Endothelial cell of umbilical vein (primary cell): ENCODE measurements at regions not wholly inside any gene's neighbourhood (a gene's known extent, or its start where the extent isn't known, plus 50 kb on each side); places are given as distances from the start of the nearest gene placed in this dataset.
A peak's percentile ranks its signal among the peaks of the same experiment; 100 is the strongest.

Source experiments
- BruUV-seq: library from RNA; stranded (reverse); fragments of 400-500 nt; replicated peaks from 2 replicates; lab custom pipeline; 2021; lab: Mats Ljungman, UMichigan
- CTCF ChIA-PET: fragments of 300-600, 350-600 bp; sonication (Branson Sonifier 250); formaldehyde crosslinking; loops from one replicate; lab custom pipeline; 2021; ENCODE audit warnings: antibody characterized with exemption, inconsistent platforms; lab: Charles Lee
- POLR2A ChIA-PET: fragments of 300-600, 350-600 bp; sonication (Branson Sonifier 250); formaldehyde crosslinking; loops from one replicate; lab custom pipeline; 2021; ENCODE audit warnings: antibody characterized with exemption, inconsistent platforms; lab: Charles Lee
- DNase-seq: peaks from one replicate; pipeline ENCODE4 v3.0.0-alpha.2; 2011; ENCODE audit warnings: low read depth, low spot score
- FAIRE-seq: peaks from 2 replicates; lab custom pipeline; 2011; peaks lifted over from hg19 to GRCh38; lab: Jason Lieb, UNC
- H2AFZ ChIP-seq: 2 replicates; pipeline ENCODE4 v1.6.0; 2012; ENCODE audit warnings: low read depth, low read length, control low read depth, inconsistent platforms
- H3K27ac ChIP-seq: 2 replicates; pipeline ENCODE4 v1.5.1; 2011; ENCODE audit warnings: low read depth, mild to moderate bottlenecking, control low read depth, low read length, moderate library complexity; ENCODE audit not compliant: insufficient read depth
- H3K27me3 ChIP-seq, 2 experiments: 2 replicates each; pipeline versions ENCODE4 v1.6.0 to v1.6.1; 2011; ENCODE audit warnings: low read length in 2 of 2, mixed read lengths in 1 of 2; ENCODE audit not compliant: control insufficient read depth in 2 of 2, insufficient read depth in 2 of 2
- H3K36me3 ChIP-seq, 2 experiments: 2 replicates in 1 of 2; 3 replicates in 1 of 2; pipeline ENCODE4 v1.5.1; 2011; ENCODE audit warnings: low read length in 2 of 2, mild to moderate bottlenecking in 1 of 2, moderate library complexity in 1 of 2; ENCODE audit not compliant: control insufficient read depth in 2 of 2, insufficient read depth in 2 of 2; ENCODE audit errors: extremely low read depth in 1 of 2
- H3K4me1 ChIP-seq: 3 replicates; pipeline ENCODE4 v1.5.1; 2011; ENCODE audit warnings: mild to moderate bottlenecking, low read length; ENCODE audit not compliant: control insufficient read depth, insufficient read depth; ENCODE audit errors: extremely low read depth
- H3K4me2 ChIP-seq: 2 replicates; pipeline ENCODE4 v1.6.1; 2011; ENCODE audit warnings: low read length, control low read depth, mixed read lengths; ENCODE audit not compliant: insufficient read depth
- H3K4me3 ChIP-seq, 3 experiments: fragments of 200-600 bp in 1 of 3; sonication (generic), shearing (Covaris generic) in 1 of 3; replicated peaks in 1 of 3; 2 replicates each; pipeline ENCODE4 v1.5.1; 2011 to 2016; ENCODE audit warnings: control low read depth in 3 of 3, low read length in 3 of 3, mild to moderate bottlenecking in 2 of 3, inconsistent platforms in 1 of 3, low read depth in 1 of 3, moderate library complexity in 1 of 3; ENCODE audit not compliant: insufficient read depth in 1 of 3
- H3K79me2 ChIP-seq: 2 replicates; pipeline ENCODE4 v1.6.0; 2012; ENCODE audit warnings: low read length, inconsistent platforms; ENCODE audit not compliant: control insufficient read depth, insufficient read depth
- H3K9ac ChIP-seq: replicated peaks from 2 replicates; pipeline ENCODE3; 2011; ENCODE audit warnings: low read length, control low read depth; ENCODE audit not compliant: insufficient read depth; ENCODE audit errors: extremely low read depth
- H3K9me1 ChIP-seq: replicated peaks from 3 replicates; pipeline ENCODE4 v1.6.0; 2011; ENCODE audit warnings: mild to moderate bottlenecking, low read length; ENCODE audit not compliant: control insufficient read depth, insufficient read depth; ENCODE audit errors: extremely low read depth
- H3K9me3 ChIP-seq: replicated peaks from 2 replicates; pipeline ENCODE4 v1.5.1; 2012; ENCODE audit warnings: low read length, inconsistent platforms; ENCODE audit not compliant: control insufficient read depth, insufficient read depth
- H4K20me1 ChIP-seq: replicated peaks from 2 replicates; pipeline ENCODE3; 2011; ENCODE audit warnings: mild to moderate bottlenecking, low read length; ENCODE audit not compliant: control insufficient read depth, insufficient read depth; ENCODE audit errors: extremely low read depth
- EZH2 ChIP-seq: IDR thresholded peaks from 2 replicates; pipeline ENCODE4 v1.6.1; 2012; ENCODE audit warnings: borderline replicate concordance, low read depth, mild to moderate bottlenecking, moderate library complexity, low read length, inconsistent platforms; ENCODE audit not compliant: severe bottlenecking
- FOS ChIP-seq: IDR thresholded peaks from 2 replicates; pipeline ENCODE4 v1.6.1; 2011; ENCODE audit warnings: mild to moderate bottlenecking, low read length, moderate library complexity, borderline replicate concordance; ENCODE audit not compliant: insufficient read depth
- GATA2 ChIP-seq: IDR thresholded peaks from 2 replicates; pipeline ENCODE4 v1.7.0; 2011; ENCODE audit warnings: low read depth, mild to moderate bottlenecking, moderate library complexity, mixed read lengths, low read length; ENCODE audit not compliant: insufficient read length, insufficient read depth
- JUN ChIP-seq: IDR thresholded peaks from 2 replicates; pipeline ENCODE4 v1.6.1; 2011; ENCODE audit warnings: borderline replicate concordance, low read depth; ENCODE audit not compliant: insufficient read length, insufficient read depth
- MAX ChIP-seq: IDR thresholded peaks from 2 replicates; pipeline ENCODE4 v1.6.1; 2011; ENCODE audit not compliant: insufficient read depth, insufficient read length
- MYC ChIP-seq: IDR thresholded peaks from one replicate; pipeline ENCODE4 v1.6.1; 2011; ENCODE audit warnings: mild to moderate bottlenecking, low read depth, low read length
- POLR2A ChIP-seq: IDR thresholded peaks from 2 replicates; pipeline ENCODE4 v1.6.1; 2012; ENCODE audit warnings: low read depth, mild to moderate bottlenecking, control low read depth, low read length
- POLR2AphosphoS5 ChIP-seq: IDR thresholded peaks from 2 replicates; pipeline ENCODE4 v1.6.1; 2012; ENCODE audit warnings: low read depth, mild to moderate bottlenecking, control low read depth, low read length, moderate library complexity; ENCODE audit not compliant: insufficient read depth
- dilution Hi-C: fragments of 300-500 bp; cut with MboI; formaldehyde crosslinking; loops from one replicate; pipeline ENCODE4 v1.15.0; 2019; ENCODE audit warnings: low sequenced_read_pairs; ENCODE audit not compliant: extremely low pct_ligation_motif_present
- intact Hi-C: fragments of 100-400 bp; cut with micrococcal nuclease; formaldehyde crosslinking; loops from one replicate; pipeline ENCODE4 v1.10.0; 2022
- TF ChIP-seq, protein P1 (sequence below), 2 donors: IDR thresholded peaks; 1 replicate in 1 of 2; 2 replicates in 1 of 2; pipeline ENCODE4 v1.5.1; 2011; ENCODE audit warnings: low read length in 2 of 2, mild to moderate bottlenecking in 2 of 2, moderate library complexity in 2 of 2, control low read depth in 1 of 2, inconsistent platforms in 1 of 2, low read depth in 1 of 2; ENCODE audit not compliant: insufficient read depth in 1 of 2; ENCODE audit errors: extremely low read depth in 1 of 2

GRCh38 chr13:40116008-40116407 is 460.5 kb downstream of the COG6 start:
- POLR2A ChIA-PET, result no interaction called here

More at GRCh38 chr13:40116008-40116407, 460.5 kb downstream of the COG6 start:
- Histone ChIP-seq H3K9me3 (no peaks in the 10 kb centered on the region), H3K4me1 (peaks cover 17% of the 10 kb centered on the region), H3K36me3 (no peaks in the 10 kb centered on the region), H3K4me3 (no peak overlapping the region), H3K27ac (peak overlapping the region; percentile 93), H4K20me1 (no peaks in the 10 kb centered on the region), H3K9me1 (no peaks in the 10 kb centered on the region), H3K27me3 (no peaks in the 10 kb centered on the region), H3K4me2 (peak overlapping the region; percentile 3), H3K9ac (peak overlapping the region; percentile 62), H3K79me2 (no peaks in the 10 kb centered on the region), H2AFZ (peak overlapping the region; percentile 64)
- CTCF ChIA-PET, result interaction anchor here (1.0 kb wide), 1 partner anchor 46 kb away, joined by 5 read pairs; no protein-coding TSS in a partner anchor
- peak; percentile 97 for FAIRE-seq
- TF ChIP-seq EZH2 (no peak), POLR2AphosphoS5 (no peak), POLR2A (no peak), MAX (peak; percentile 71), FOS (peak; percentile 92), MYC (no peak), GATA2 (peak; percentile 30), JUN (peak; percentile 100)
- TF ChIP-seq, protein P1, sequence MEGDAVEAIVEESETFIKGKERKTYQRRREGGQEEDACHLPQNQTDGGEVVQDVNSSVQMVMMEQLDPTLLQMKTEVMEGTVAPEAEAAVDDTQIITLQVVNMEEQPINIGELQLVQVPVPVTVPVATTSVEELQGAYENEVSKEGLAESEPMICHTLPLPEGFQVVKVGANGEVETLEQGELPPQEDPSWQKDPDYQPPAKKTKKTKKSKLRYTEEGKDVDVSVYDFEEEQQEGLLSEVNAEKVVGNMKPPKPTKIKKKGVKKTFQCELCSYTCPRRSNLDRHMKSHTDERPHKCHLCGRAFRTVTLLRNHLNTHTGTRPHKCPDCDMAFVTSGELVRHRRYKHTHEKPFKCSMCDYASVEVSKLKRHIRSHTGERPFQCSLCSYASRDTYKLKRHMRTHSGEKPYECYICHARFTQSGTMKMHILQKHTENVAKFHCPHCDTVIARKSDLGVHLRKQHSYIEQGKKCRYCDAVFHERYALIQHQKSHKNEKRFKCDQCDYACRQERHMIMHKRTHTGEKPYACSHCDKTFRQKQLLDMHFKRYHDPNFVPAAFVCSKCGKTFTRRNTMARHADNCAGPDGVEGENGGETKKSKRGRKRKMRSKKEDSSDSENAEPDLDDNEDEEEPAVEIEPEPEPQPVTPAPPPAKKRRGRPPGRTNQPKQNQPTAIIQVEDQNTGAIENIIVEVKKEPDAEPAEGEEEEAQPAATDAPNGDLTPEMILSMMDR (IDR thresholded peaks at IDR 0.05; ENCODE audit: extremely low read depth in 1 of 2, insufficient read depth in 1 of 2, low read depth in 1 of 2, low read length in 2 of 2), result no peak
- DNase-seq, result peak; percentile 98
- intact Hi-C loops (loop anchor here (1.0 to 10.0 kb wide), 9 partner anchors 15 to 565 kb away; no protein-coding TSS in a partner anchor), dilution Hi-C loops (no loop called here)
- no TSS peak for BruUV-seq
